PFSK-1 (cell line): ENCODE measurements at regions not wholly inside any gene's neighbourhood (a gene's known extent, or its start where the extent isn't known, plus 50 kb on each side); places are given as distances from the start of the nearest gene placed in this dataset.

Experiments used
- POLR2AphosphoS5 ChIP-seq: IDR thresholded peaks from 2 replicates; pipeline ENCODE4 v1.6.1; 2012; ENCODE audit warnings: low read depth, mild to moderate bottlenecking, control low read depth, low read length, moderate library complexity
- REST ChIP-seq, 2 experiments: IDR thresholded peaks; 2 replicates each; pipeline versions ENCODE4 v1.6.1 to v1.8.0; 2011 to 2012; ENCODE audit warnings: low read depth in 2 of 2, low read length in 2 of 2, control low read depth in 1 of 2, inconsistent platforms in 1 of 2, mild to moderate bottlenecking in 1 of 2, moderate library complexity in 1 of 2; ENCODE audit not compliant: insufficient read depth in 1 of 2
- TAF1 ChIP-seq: IDR thresholded peaks from 2 replicates; pipeline ENCODE4 v1.6.1; 2012; ENCODE audit warnings: low read length, control low read depth, borderline replicate concordance; ENCODE audit not compliant: insufficient read depth

GRCh38 chr5:36441280-36441679, 139.6 kb upstream of the RANBP3L start:
- no peak for TF ChIP-seq POLR2AphosphoS5
- no peak for TF ChIP-seq TAF1
- TF ChIP-seq REST (IDR thresholded peaks at IDR 0.05; ENCODE audit: insufficient read depth in 1 of 2, low read depth in 2 of 2, low read length in 2 of 2): no peak
